ENCODE measurements at regions not wholly inside any gene's neighbourhood (a gene's known extent, or its start where the extent isn't known, plus 50 kb on each side); places are given as distances from the start of the nearest gene placed in this dataset.

GRCh38 chr4:151939670-151940069 is 178.9 kb upstream of the GATB start:
- H4K20me1 ChIP-seq (ENCODE audit: insufficient read depth, low read length, poor library complexity, severe bottlenecking), result no peaks in the 10 kb centered on the region
- TF ChIP-seq CTCF (conservative IDR thresholded peaks at IDR 0.05; ENCODE audit: low read length) (no peak), EZH2phosphoT487 (IDR thresholded peaks at IDR 0.05; ENCODE audit: borderline replicate concordance) (no peak)
- H3K4me3 ChIP-seq (ENCODE audit: low read length, poor library complexity, severe bottlenecking), result no peak overlapping the region
- no peak overlapping the region for H3K9ac ChIP-seq (ENCODE audit: low read depth, low read length, poor library complexity, severe bottlenecking)
- H3K27me3 ChIP-seq (ENCODE audit: insufficient read depth, low read length, poor library complexity, severe bottlenecking), result no peaks in the 10 kb centered on the region
- H3K4me2 ChIP-seq (ENCODE audit: low read depth, low read length, poor library complexity, severe bottlenecking), result no peak overlapping the region
- peaks cover 20% of the 10 kb centered on the region for H3K4me1 ChIP-seq (ENCODE audit: insufficient read depth, low read length, poor library complexity, severe bottlenecking)
- H3F3A ChIP-seq (ENCODE audit: low read depth), result no peaks in the 10 kb centered on the region
- no peaks in the 10 kb centered on the region for H3K9me2 ChIP-seq (replicated peaks; ENCODE audit: low read depth, low read length)
- H3K9me3 ChIP-seq (ENCODE audit: insufficient read depth, low read depth, low read length), result peaks cover 16% of the 10 kb centered on the region; the same call in 1 of the 2 replicates
- H3K79me2 ChIP-seq (ENCODE audit: insufficient read depth, low read length), result no peaks in the 10 kb centered on the region
- H3K36me3 ChIP-seq (ENCODE audit: insufficient read depth, low read length), result no peaks in the 10 kb centered on the region
- H2AFZ ChIP-seq (ENCODE audit: low read length), result peak overlapping the region; percentile 13; the same call in 1 of the 2 replicates

- no peak overlapping the region for H2AFZ ChIP-seq (ENCODE audit: low read length)
- no peak overlapping the region for H3K9ac ChIP-seq (ENCODE audit: low read depth, low read length, poor library complexity, severe bottlenecking)
- H3K36me3 ChIP-seq (ENCODE audit: insufficient read depth, low read length), result no peaks in the 10 kb centered on the region
- no peaks in the 10 kb centered on the region for H3F3A ChIP-seq (ENCODE audit: low read depth)
- H3K9me3 ChIP-seq (ENCODE audit: insufficient read depth, low read depth, low read length), result no peaks in the 10 kb centered on the region
- H3K4me3 ChIP-seq (ENCODE audit: low read length, poor library complexity, severe bottlenecking), result no peak overlapping the region
- no peaks in the 10 kb centered on the region for H3K79me2 ChIP-seq (ENCODE audit: insufficient read depth, low read length)
- H3K4me2 ChIP-seq (ENCODE audit: low read depth, low read length, poor library complexity, severe bottlenecking), result no peak overlapping the region
- no peaks in the 10 kb centered on the region for H3K27me3 ChIP-seq (ENCODE audit: insufficient read depth, low read length, poor library complexity, severe bottlenecking)
- TF ChIP-seq EZH2phosphoT487 (IDR thresholded peaks at IDR 0.05; ENCODE audit: borderline replicate concordance) (no peak), CTCF (conservative IDR thresholded peaks at IDR 0.05; ENCODE audit: low read length) (no peak)
- H3K4me1 ChIP-seq (ENCODE audit: insufficient read depth, low read length, poor library complexity, severe bottlenecking), result peaks cover 13% of the 10 kb centered on the region
- no peaks in the 10 kb centered on the region for H4K20me1 ChIP-seq (ENCODE audit: insufficient read depth, low read length, poor library complexity, severe bottlenecking)
- H3K9me2 ChIP-seq (replicated peaks; ENCODE audit: low read depth, low read length), result no peaks in the 10 kb centered on the region
These were observed 174.6 kb upstream of the GATB start for GRCh38 chr4:151935411-151935810.

GRCh38 chr4:151934766-151935165 is 174.0 kb upstream of the GATB start:
- Histone ChIP-seq H3K4me2 (ENCODE audit: low read depth, low read length, poor library complexity, severe bottlenecking) (no peak overlapping the region), H3F3A (ENCODE audit: low read depth) (no peaks in the 10 kb centered on the region), H3K36me3 (ENCODE audit: insufficient read depth, low read length) (no peaks in the 10 kb centered on the region), H3K79me2 (ENCODE audit: insufficient read depth, low read length) (no peaks in the 10 kb centered on the region), H3K4me1 (ENCODE audit: insufficient read depth, low read length, poor library complexity, severe bottlenecking) (peaks cover 10% of the 10 kb centered on the region), H2AFZ (ENCODE audit: low read length) (no peak overlapping the region), H4K20me1 (ENCODE audit: insufficient read depth, low read length, poor library complexity, severe bottlenecking) (no peaks in the 10 kb centered on the region), H3K4me3 (ENCODE audit: low read length, poor library complexity, severe bottlenecking) (no peak overlapping the region), H3K9me3 (ENCODE audit: insufficient read depth, low read depth, low read length) (no peaks in the 10 kb centered on the region), H3K9me2 (replicated peaks; ENCODE audit: low read depth, low read length) (no peaks in the 10 kb centered on the region), H3K27me3 (ENCODE audit: insufficient read depth, low read length, poor library complexity, severe bottlenecking) (no peaks in the 10 kb centered on the region), H3K9ac (ENCODE audit: low read depth, low read length, poor library complexity, severe bottlenecking) (no peak overlapping the region)
- TF ChIP-seq EZH2phosphoT487 (IDR thresholded peaks at IDR 0.05; ENCODE audit: borderline replicate concordance) (no peak), CTCF (conservative IDR thresholded peaks at IDR 0.05; ENCODE audit: low read length) (no peak)

Measured in Loucy (cell line).